Body of pancreas (tissue), 4 donors: ENCODE measurements at regions not wholly inside any gene's neighbourhood (a gene's known extent, or its start where the extent isn't known, plus 50 kb on each side); places are given as distances from the start of the nearest gene placed in this dataset.

Source experiments
- ATAC-seq: fragments of 150-250 bp; one replicate; pipeline ENCODE4 v1.9.1; 2016
- DNase-seq, 4 donors: peaks; one replicate each; pipeline ENCODE4 v3.0.0-alpha.2; 2019
- H3K27ac ChIP-seq, 4 donors: fragments of 200-600 bp; sonication (generic); 1 replicate in 3 of 4; 2 replicates in 1 of 4; pipeline versions ENCODE4 v1.5.1 to v1.6.1; 2016 to 2019; ENCODE audit warnings: mild to moderate bottlenecking in 1 of 4, mixed read lengths in 1 of 4, moderate library complexity in 1 of 4
- H3K27me3 ChIP-seq, 2 donors: fragments of 200-600 bp; sonication (generic); one replicate each; pipeline ENCODE4 v1.6.0; 2016; ENCODE audit warnings: mild to moderate bottlenecking in 1 of 2
- H3K36me3 ChIP-seq, 2 donors: fragments of 200-600 bp; sonication (generic); replicated peaks in 1 of 2; 2 replicates each; pipeline ENCODE4 v1.5.1; 2016; ENCODE audit warnings: low read depth in 2 of 2; ENCODE audit not compliant: insufficient read depth in 1 of 2
- H3K4me1 ChIP-seq: fragments of 200-600 bp; sonication (generic); one replicate; pipeline ENCODE4 v1.6.0; 2016
- H3K4me3 ChIP-seq, 2 donors: fragments of 200-600 bp; sonication (generic); 1 replicate in 1 of 2; 2 replicates in 1 of 2; pipeline ENCODE4 v1.5.1; 2016 to 2019
- H3K9me3 ChIP-seq, 3 donors: fragments of 200-600 bp; sonication (generic); 1 replicate in 2 of 3; 2 replicates in 1 of 3; pipeline ENCODE4 v1.5.1; 2016
- POLR2A ChIP-seq, 3 donors: fragments of 450-650 bp; IDR thresholded peaks; one replicate each; pipeline ENCODE4 v1.6.1; 2016; ENCODE audit warnings: antibody characterized with exemption in 3 of 3, mild to moderate bottlenecking in 2 of 3
- WGBS, 2 donors: methylation state at CpG; one replicate each; pipeline ENCODE4 v1.1.5; 2017; 5-methylcytosine and 5-hydroxymethylcytosine counted together
- intact Hi-C: fragments of 100-400 bp; cut with DNase I; formaldehyde crosslinking; loops from one replicate; pipeline ENCODE4 v1.15.1; 2023
- TF ChIP-seq, protein P1 (sequence below), 7 experiments: fragments of 450-650 bp in 4 of 7; fragments of 200-600 bp in 3 of 7; sonication (generic) in 3 of 7; IDR thresholded peaks; one replicate each; pipeline ENCODE4 v1.5.1; 2016 to 2019; ENCODE audit warnings: antibody characterized with exemption in 7 of 7

DNA sequence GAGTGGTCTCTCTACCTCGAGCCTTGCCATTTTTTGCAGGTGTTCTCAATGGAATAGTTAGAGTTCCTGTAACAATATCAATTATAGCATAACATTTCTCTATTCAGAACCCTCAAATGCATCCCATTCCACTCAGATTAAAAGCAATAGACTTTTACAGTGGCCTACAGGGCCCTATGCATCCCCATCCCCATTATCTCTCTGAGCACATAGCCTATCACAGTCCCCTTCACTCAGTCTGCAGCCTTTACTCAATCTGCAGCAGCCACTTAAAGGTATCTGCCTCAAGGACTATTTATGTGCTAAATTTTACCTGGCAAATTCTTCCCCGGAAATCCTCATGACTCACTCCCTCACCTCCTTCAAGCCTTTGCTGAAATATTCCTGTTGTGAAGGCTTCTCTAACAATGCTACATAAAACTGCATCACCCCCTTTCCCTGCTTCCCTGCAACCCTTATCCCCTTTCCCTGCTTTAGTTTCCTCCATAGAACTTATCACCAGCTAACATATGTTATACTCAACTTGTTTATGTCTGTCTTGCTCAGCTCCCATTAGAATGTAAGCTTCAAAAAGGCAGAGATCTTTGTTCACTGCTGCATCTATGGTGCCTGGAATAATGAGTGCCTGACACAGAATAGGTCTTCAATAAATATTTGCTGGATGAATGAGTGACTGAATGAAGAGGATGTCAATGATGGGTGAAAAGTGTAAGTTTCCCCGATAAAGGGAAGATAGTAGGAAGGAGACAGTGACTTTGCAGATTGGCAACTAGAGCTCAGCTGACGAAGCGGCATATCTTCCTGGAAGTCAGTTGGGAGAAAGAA is 54.1 kb upstream of the ZNF366 start:
- peaks cover 8% of the 10 kb centered on the region for H3K4me1 ChIP-seq
- whole genome bisulfite sequencing, 2 donors: 79 to 87% methylated on average over 5 of the region's 5 CpGs
- H3K27ac ChIP-seq: no peak overlapping the region
- H3K9me3 ChIP-seq: no peaks in the 10 kb centered on the region
- intact Hi-C loops: no loop called here
- DNase-seq (no peak), ATAC-seq (no peak)
- no peak overlapping the region for H3K4me3 ChIP-seq
- TF ChIP-seq, protein P1, sequence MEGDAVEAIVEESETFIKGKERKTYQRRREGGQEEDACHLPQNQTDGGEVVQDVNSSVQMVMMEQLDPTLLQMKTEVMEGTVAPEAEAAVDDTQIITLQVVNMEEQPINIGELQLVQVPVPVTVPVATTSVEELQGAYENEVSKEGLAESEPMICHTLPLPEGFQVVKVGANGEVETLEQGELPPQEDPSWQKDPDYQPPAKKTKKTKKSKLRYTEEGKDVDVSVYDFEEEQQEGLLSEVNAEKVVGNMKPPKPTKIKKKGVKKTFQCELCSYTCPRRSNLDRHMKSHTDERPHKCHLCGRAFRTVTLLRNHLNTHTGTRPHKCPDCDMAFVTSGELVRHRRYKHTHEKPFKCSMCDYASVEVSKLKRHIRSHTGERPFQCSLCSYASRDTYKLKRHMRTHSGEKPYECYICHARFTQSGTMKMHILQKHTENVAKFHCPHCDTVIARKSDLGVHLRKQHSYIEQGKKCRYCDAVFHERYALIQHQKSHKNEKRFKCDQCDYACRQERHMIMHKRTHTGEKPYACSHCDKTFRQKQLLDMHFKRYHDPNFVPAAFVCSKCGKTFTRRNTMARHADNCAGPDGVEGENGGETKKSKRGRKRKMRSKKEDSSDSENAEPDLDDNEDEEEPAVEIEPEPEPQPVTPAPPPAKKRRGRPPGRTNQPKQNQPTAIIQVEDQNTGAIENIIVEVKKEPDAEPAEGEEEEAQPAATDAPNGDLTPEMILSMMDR (IDR thresholded peaks at IDR 0.05): no peak
- TF ChIP-seq POLR2A (IDR thresholded peaks at IDR 0.05): no peak
- H3K36me3 ChIP-seq: no peaks in the 10 kb centered on the region
- H3K27me3 ChIP-seq: no peaks in the 10 kb centered on the region

DNA sequence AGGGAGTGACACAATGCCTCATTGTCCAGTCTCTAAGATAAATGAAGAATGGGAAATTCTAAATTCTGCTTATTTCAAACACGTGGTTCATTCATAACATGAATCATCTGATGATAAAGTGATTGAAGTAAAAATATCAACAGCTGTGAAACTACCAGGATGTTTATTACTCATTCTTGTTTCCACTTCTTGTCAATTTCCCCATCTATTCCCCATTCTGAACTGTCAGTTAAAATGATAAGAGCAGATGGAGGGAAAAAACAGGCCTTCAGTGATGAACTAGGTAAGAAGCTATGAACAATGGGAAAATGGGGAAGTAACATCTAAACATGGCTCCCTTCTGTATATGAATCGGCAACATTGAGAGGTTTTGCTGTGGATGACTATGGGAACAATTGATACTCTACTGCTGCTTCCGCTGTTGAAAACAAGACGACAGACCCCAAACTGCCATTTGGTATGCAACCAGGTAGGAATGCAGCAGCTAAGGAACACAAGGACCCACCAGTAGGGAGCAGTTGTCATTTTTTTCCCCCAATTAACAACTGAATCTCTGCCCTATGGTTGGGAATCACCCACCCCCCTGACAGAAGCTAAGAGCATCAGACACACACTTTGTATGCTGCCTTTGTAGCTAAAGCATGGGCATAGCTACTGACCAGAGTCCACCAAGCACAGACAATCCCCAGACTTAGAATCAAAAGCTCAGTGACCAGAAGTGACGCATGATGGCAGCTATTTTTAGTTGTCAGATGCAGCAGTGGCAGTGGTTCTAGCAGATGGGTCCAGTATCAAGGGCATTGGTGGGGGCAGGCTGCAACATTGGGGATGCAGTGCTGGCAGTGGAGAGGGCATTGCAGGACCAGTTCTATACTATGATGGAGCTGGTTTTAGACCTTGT is 52.9 kb upstream of the ZNF366 start:
- 84 to 89% methylated on average over 5 of the region's 5 CpGs for WGBS, 2 donors
- no peaks in the 10 kb centered on the region for H3K36me3 ChIP-seq

DNA sequence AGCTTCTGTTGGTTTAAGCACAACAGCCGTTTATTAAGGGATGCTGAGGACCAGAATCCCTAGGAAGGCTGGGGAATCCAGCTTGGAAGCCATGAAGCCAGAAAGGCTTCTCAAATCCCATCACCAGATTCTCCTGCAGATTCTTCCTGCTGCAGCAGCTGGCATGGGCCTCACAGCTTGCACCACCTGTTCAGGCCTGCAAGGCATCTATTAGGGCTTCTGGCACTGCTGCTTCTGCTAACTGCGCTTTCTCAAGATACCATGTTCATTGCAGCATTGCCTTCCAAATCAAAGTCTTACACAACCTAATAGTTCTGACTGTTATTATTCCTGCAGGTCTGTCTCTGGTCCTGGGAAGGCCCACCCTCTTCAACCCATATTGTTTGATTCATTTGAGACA is 51.2 kb upstream of the ZNF366 start:
- DNase-seq (no peak), ATAC-seq (no peak)
- no peaks in the 10 kb centered on the region for H3K9me3 ChIP-seq
- H3K36me3 ChIP-seq: no peaks in the 10 kb centered on the region
- no peak overlapping the region for H3K27ac ChIP-seq
- intact Hi-C loops: no loop called here
- H3K4me1 ChIP-seq: peaks cover 14% of the 10 kb centered on the region
- TF ChIP-seq, protein P1 (IDR thresholded peaks at IDR 0.05): no peak
- TF ChIP-seq POLR2A (IDR thresholded peaks at IDR 0.05): no peak
- no peaks in the 10 kb centered on the region for H3K27me3 ChIP-seq
- WGBS, 2 donors: 89 to 94% methylated on average over 2 of the region's 2 CpGs
- H3K4me3 ChIP-seq: no peak overlapping the region

More for the DNA sequence above, 52.9 kb upstream of the ZNF366 start:
- ATAC-seq (no peak), DNase-seq (no peak)
- peaks cover 14% of the 10 kb centered on the region for H3K4me1 ChIP-seq
- TF ChIP-seq, protein P1 (IDR thresholded peaks at IDR 0.05): no peak
- no peak for TF ChIP-seq POLR2A (IDR thresholded peaks at IDR 0.05)
- no peak overlapping the region for H3K27ac ChIP-seq
- H3K4me3 ChIP-seq: no peak overlapping the region
- H3K9me3 ChIP-seq: no peaks in the 10 kb centered on the region
- intact Hi-C loops: no loop called here
- H3K27me3 ChIP-seq: no peaks in the 10 kb centered on the region

DNA sequence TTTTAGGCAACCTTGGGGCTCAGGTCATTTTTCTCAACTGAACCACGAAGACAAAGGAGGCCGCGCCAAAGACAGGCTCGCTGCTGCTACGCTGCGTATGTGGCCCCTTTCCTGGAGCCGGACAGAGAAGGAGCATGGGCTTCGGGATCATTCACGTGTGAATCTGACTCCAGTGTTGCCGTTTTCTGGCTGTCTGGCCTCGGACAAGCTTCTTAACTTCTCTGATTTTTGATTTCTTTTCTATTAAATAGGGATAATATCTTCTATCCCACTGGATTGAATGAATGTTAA is 50.8 kb upstream of the ZNF366 start:
- Histone ChIP-seq H3K9me3 (no peaks in the 10 kb centered on the region), H3K36me3 (no peaks in the 10 kb centered on the region), H3K27ac (no peak overlapping the region), H3K4me3 (no peak overlapping the region), H3K4me1 (peaks cover 14% of the 10 kb centered on the region), H3K27me3 (no peaks in the 10 kb centered on the region)
- no peak for DNase-seq
- no peak for ATAC-seq
- WGBS, 2 donors: 80 to 82% methylated on average over 11 of the region's 11 CpGs
- intact Hi-C loops: no loop called here
- TF ChIP-seq, protein P1 (IDR thresholded peaks at IDR 0.05): no peak
- no peak for TF ChIP-seq POLR2A (IDR thresholded peaks at IDR 0.05)
